ENCODE measurements at regions not wholly inside any gene's neighbourhood (a gene's known extent, or its start where the extent isn't known, plus 50 kb on each side); places are given as distances from the start of the nearest gene placed in this dataset.

DNA sequence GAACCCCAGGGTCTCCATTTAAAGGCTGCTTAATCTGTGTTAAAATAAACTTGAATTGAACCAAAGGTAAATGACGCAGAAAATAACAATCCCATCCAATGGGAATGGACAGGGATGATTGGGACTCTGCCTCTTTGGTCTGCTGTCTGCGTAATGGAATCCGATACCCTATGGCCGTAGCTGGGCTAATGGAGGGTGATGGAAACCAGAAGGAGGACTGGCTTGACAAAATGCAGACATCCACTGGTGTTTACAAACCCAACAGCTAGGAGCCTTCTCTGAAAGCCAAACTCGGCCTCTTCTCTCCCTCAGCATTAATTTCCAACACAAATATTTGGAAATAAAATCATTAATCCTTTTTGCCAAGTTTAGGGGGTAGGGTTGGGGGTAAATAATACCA is 162.2 kb upstream of the CHST15 start:
- Histone ChIP-seq H2BK5ac (ENCODE audit: low read length) (no peak overlapping the region), H4K91ac (ENCODE audit: low read depth, low read length, poor library complexity) (no peak overlapping the region), H3K4me2 (ENCODE audit: insufficient read depth, low read length, poor library complexity, severe bottlenecking) (no peak overlapping the region), H3K36me3 (replicated peaks in 1 of 2; ENCODE audit: control insufficient read depth in 2 of 2, insufficient read depth in 2 of 2, low read length in 2 of 2) (no peaks in the 10 kb centered on the region), H3K27ac (replicated peaks; ENCODE audit: low read length) (no peak overlapping the region), H3K4me1 (ENCODE audit: control insufficient read depth in 2 of 2, insufficient read depth in 1 of 2, low read depth in 1 of 2, low read length in 2 of 2) (no peaks in the 10 kb centered on the region), H2BK120ac (ENCODE audit: low read depth, low read length) (no peak overlapping the region), H3K23ac (ENCODE audit: low read depth, low read length, poor library complexity) (no peak overlapping the region), H3K14ac (ENCODE audit: low read length) (no peak overlapping the region), H3K9me3 (replicated peaks in 1 of 2; ENCODE audit: control insufficient read depth in 2 of 2, insufficient read depth in 1 of 2, low read depth in 1 of 2, low read length in 2 of 2) (peaks cover 0 to 2% of the 10 kb centered on the region in 2 donors), H3K27me3 (ENCODE audit: control insufficient read depth in 3 of 3, insufficient read depth in 3 of 3, low read depth in 1 of 3, low read length in 3 of 3) (no peaks in the 10 kb centered on the region), H2AFZ (ENCODE audit: low read length) (no peak overlapping the region), H2BK15ac (ENCODE audit: low read length) (no peak overlapping the region), H3K4ac (ENCODE audit: low read length) (no peak overlapping the region), H4K8ac (ENCODE audit: low read depth, low read length) (no peak overlapping the region), H3K18ac (ENCODE audit: low read length) (no peak overlapping the region), H3K9ac (ENCODE audit: low read depth, low read length, poor library complexity) (no peak overlapping the region), H2BK12ac (ENCODE audit: low read length) (no peak overlapping the region), H3K4me3 (ENCODE audit: low read length in 2 of 2) (no peak overlapping the region), H2AK5ac (ENCODE audit: low read depth, low read length) (no peak overlapping the region), H3K79me1 (ENCODE audit: low read depth, low read length) (no peaks in the 10 kb centered on the region)
- no peak for DNase-seq (ENCODE audit: low spot score)
- no CpG with 5 or more reads among the region's 5 CpGs for WGBS, 2 donors (ENCODE audit: extremely low coverage in 2 of 2, insufficient read length in 2 of 2, insufficient replicate concordance in 1 of 2)

DNA sequence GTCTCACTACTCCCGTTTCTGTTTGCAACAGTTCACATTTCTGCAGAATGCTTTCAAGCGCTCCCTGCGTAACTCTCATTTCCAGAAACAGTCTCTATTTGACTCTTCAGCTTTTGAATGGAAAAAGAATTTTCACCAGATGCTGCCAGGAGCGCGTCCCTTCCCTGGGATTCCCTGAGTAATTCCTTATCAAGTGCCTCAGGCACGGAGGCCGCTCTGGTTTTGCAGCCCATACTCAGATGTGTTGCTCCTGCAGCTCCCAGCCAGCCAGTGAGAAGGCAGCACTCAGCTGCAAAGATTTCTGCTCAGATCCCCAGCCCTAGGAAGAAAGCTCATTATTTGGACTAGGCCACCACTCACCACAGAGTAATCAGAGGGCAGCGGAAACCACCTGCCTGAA is 161.1 kb upstream of the CHST15 start:
- Histone ChIP-seq H3K27ac (replicated peaks; ENCODE audit: low read length) (no peak overlapping the region), H3K4ac (ENCODE audit: low read length) (no peak overlapping the region), H2BK12ac (ENCODE audit: low read length) (no peak overlapping the region), H2BK15ac (ENCODE audit: low read length) (no peak overlapping the region), H3K4me1 (ENCODE audit: control insufficient read depth in 2 of 2, insufficient read depth in 1 of 2, low read depth in 1 of 2, low read length in 2 of 2) (no peaks in the 10 kb centered on the region), H3K18ac (ENCODE audit: low read length) (no peak overlapping the region), H3K4me3 (ENCODE audit: low read length in 2 of 2) (no peak overlapping the region), H3K9me3 (replicated peaks in 1 of 2; ENCODE audit: control insufficient read depth in 2 of 2, insufficient read depth in 1 of 2, low read depth in 1 of 2, low read length in 2 of 2) (peaks cover 0 to 2% of the 10 kb centered on the region in 2 donors), H3K79me1 (ENCODE audit: low read depth, low read length) (no peaks in the 10 kb centered on the region), H3K23ac (ENCODE audit: low read depth, low read length, poor library complexity) (no peak overlapping the region), H3K9ac (ENCODE audit: low read depth, low read length, poor library complexity) (no peak overlapping the region), H2BK5ac (ENCODE audit: low read length) (no peak overlapping the region), H2AFZ (ENCODE audit: low read length) (no peak overlapping the region), H3K36me3 (replicated peaks in 1 of 2; ENCODE audit: control insufficient read depth in 2 of 2, insufficient read depth in 2 of 2, low read length in 2 of 2) (no peaks in the 10 kb centered on the region), H3K14ac (ENCODE audit: low read length) (no peak overlapping the region), H2AK5ac (ENCODE audit: low read depth, low read length) (no peak overlapping the region), H4K91ac (ENCODE audit: low read depth, low read length, poor library complexity) (no peak overlapping the region), H3K4me2 (ENCODE audit: insufficient read depth, low read length, poor library complexity, severe bottlenecking) (no peak overlapping the region), H2BK120ac (ENCODE audit: low read depth, low read length) (no peak overlapping the region), H4K8ac (ENCODE audit: low read depth, low read length) (no peak overlapping the region), H3K27me3 (ENCODE audit: control insufficient read depth in 3 of 3, insufficient read depth in 3 of 3, low read depth in 1 of 3, low read length in 3 of 3) (no peaks in the 10 kb centered on the region)
- no CpG with 5 or more reads among the region's 8 CpGs for WGBS, 2 donors (ENCODE audit: extremely low coverage in 2 of 2, insufficient read length in 2 of 2, insufficient replicate concordance in 1 of 2)
- no peak for DNase-seq (ENCODE audit: low spot score)

DNA sequence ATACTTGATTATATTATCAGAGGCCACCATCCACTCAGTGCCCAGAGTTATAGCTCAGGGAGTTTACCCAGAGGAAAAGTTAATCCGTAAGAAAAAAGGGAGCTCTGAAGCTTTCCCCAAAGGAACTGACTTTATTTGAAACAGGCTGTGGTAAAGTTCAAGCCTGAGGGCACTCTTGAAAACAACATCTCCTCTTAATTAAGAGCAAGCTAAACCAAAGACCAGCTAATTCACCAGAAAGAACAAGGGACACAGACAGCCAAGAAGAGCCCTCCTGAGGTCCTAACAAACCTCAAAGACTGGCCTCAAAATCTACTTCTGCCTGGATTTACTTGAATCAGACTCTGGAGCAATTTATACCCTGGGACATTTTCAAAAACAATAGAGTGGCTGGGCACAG is 159.6 kb upstream of the CHST15 start:
- no peak overlapping the region for H2BK15ac ChIP-seq (ENCODE audit: low read length)
- H3K27ac ChIP-seq (replicated peaks; ENCODE audit: low read length): no peak overlapping the region
- H3K4ac ChIP-seq (ENCODE audit: low read length): no peak overlapping the region
- no peak overlapping the region for H3K4me2 ChIP-seq (ENCODE audit: insufficient read depth, low read length, poor library complexity, severe bottlenecking)
- no peaks in the 10 kb centered on the region for H3K27me3 ChIP-seq (ENCODE audit: control insufficient read depth in 3 of 3, insufficient read depth in 3 of 3, low read depth in 1 of 3, low read length in 3 of 3)
- no peak overlapping the region for H3K4me3 ChIP-seq (ENCODE audit: low read length in 2 of 2)
- no peak overlapping the region for H2BK12ac ChIP-seq (ENCODE audit: low read length)
- DNase-seq (ENCODE audit: low spot score): no peak
- no peak overlapping the region for H4K8ac ChIP-seq (ENCODE audit: low read depth, low read length)
- H3K4me1 ChIP-seq (ENCODE audit: control insufficient read depth in 2 of 2, insufficient read depth in 1 of 2, low read depth in 1 of 2, low read length in 2 of 2): no peaks in the 10 kb centered on the region
- no peak overlapping the region for H3K23ac ChIP-seq (ENCODE audit: low read depth, low read length, poor library complexity)
- peaks cover 0 to 2% of the 10 kb centered on the region in 2 donors for H3K9me3 ChIP-seq (replicated peaks in 1 of 2; ENCODE audit: control insufficient read depth in 2 of 2, insufficient read depth in 1 of 2, low read depth in 1 of 2, low read length in 2 of 2)
- no peak overlapping the region for H2BK120ac ChIP-seq (ENCODE audit: low read depth, low read length)
- no peak overlapping the region for H3K14ac ChIP-seq (ENCODE audit: low read length)
- H3K9ac ChIP-seq (ENCODE audit: low read depth, low read length, poor library complexity): no peak overlapping the region
- no peak overlapping the region for H3K18ac ChIP-seq (ENCODE audit: low read length)
- no peak overlapping the region for H2AK5ac ChIP-seq (ENCODE audit: low read depth, low read length)
- no peak overlapping the region for H2BK5ac ChIP-seq (ENCODE audit: low read length)
- H3K36me3 ChIP-seq (replicated peaks in 1 of 2; ENCODE audit: control insufficient read depth in 2 of 2, insufficient read depth in 2 of 2, low read length in 2 of 2): no peaks in the 10 kb centered on the region
- no peaks in the 10 kb centered on the region for H3K79me1 ChIP-seq (ENCODE audit: low read depth, low read length)
- WGBS, 2 donors (ENCODE audit: extremely low coverage in 2 of 2, insufficient read length in 2 of 2, insufficient replicate concordance in 1 of 2): no CpG with 5 or more reads among the region's 1 CpG
- H2AFZ ChIP-seq (ENCODE audit: low read length): no peak overlapping the region
- H4K91ac ChIP-seq (ENCODE audit: low read depth, low read length, poor library complexity): no peak overlapping the region

DNA sequence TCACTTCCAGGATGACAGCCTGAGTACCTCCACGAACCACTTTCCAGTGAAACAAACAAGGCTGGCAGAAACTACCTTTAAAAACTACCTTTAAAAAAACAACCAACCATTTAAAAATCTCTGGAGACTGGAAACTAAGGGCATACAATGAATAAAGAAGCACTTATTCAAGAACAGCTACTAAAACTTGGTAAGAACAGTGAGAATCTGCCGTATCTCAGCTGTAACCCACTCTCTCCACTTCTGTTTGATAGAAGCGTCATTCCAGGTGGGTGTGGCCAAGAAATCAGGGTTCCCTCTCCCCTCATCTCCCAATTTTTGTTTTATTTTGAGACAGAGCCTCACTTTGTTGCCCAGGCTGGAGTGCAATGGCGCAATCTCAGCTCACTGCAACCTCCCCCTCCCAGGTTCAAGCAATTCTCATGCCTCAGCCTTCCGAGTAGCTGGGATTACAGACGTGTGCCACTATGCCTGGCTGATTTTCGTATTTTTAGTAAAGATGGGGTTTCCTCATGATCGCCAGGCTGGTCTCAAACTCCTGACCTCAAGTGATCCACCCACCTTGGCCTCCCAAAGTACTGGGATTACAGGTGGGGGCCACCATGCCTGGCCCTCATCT is 158.8 kb upstream of the CHST15 start:
- H2AK5ac ChIP-seq (ENCODE audit: low read depth, low read length): no peak overlapping the region
- no CpG with 5 or more reads among the region's 8 CpGs for WGBS, 2 donors (ENCODE audit: extremely low coverage in 2 of 2, insufficient read length in 2 of 2, insufficient replicate concordance in 1 of 2)
- no peak overlapping the region for H2BK120ac ChIP-seq (ENCODE audit: low read depth, low read length)
- no peak overlapping the region for H4K91ac ChIP-seq (ENCODE audit: low read depth, low read length, poor library complexity)
- H4K8ac ChIP-seq (ENCODE audit: low read depth, low read length): no peak overlapping the region
- H3K4ac ChIP-seq (ENCODE audit: low read length): no peak overlapping the region
- no peak for DNase-seq (ENCODE audit: low spot score)
- H3K23ac ChIP-seq (ENCODE audit: low read depth, low read length, poor library complexity): no peak overlapping the region
- no peak overlapping the region for H3K27ac ChIP-seq (replicated peaks; ENCODE audit: low read length)
- no peak overlapping the region for H2BK15ac ChIP-seq (ENCODE audit: low read length)
- H3K27me3 ChIP-seq (ENCODE audit: control insufficient read depth in 3 of 3, insufficient read depth in 3 of 3, low read depth in 1 of 3, low read length in 3 of 3): no peaks in the 10 kb centered on the region
- H3K9ac ChIP-seq (ENCODE audit: low read depth, low read length, poor library complexity): no peak overlapping the region
- no peaks in the 10 kb centered on the region for H3K79me1 ChIP-seq (ENCODE audit: low read depth, low read length)
- H2AFZ ChIP-seq (ENCODE audit: low read length): no peak overlapping the region
- H3K4me1 ChIP-seq (ENCODE audit: control insufficient read depth in 2 of 2, insufficient read depth in 1 of 2, low read depth in 1 of 2, low read length in 2 of 2): no peaks in the 10 kb centered on the region
- H3K18ac ChIP-seq (ENCODE audit: low read length): no peak overlapping the region
- H3K9me3 ChIP-seq (replicated peaks in 1 of 2; ENCODE audit: control insufficient read depth in 2 of 2, insufficient read depth in 1 of 2, low read depth in 1 of 2, low read length in 2 of 2): peaks cover 0 to 2% of the 10 kb centered on the region in 2 donors
- H3K4me3 ChIP-seq (ENCODE audit: low read length in 2 of 2): no peak overlapping the region
- no peak overlapping the region for H2BK12ac ChIP-seq (ENCODE audit: low read length)
- no peak overlapping the region for H3K4me2 ChIP-seq (ENCODE audit: insufficient read depth, low read length, poor library complexity, severe bottlenecking)
- H3K36me3 ChIP-seq (replicated peaks in 1 of 2; ENCODE audit: control insufficient read depth in 2 of 2, insufficient read depth in 2 of 2, low read length in 2 of 2): no peaks in the 10 kb centered on the region
- H3K14ac ChIP-seq (ENCODE audit: low read length): no peak overlapping the region
- no peak overlapping the region for H2BK5ac ChIP-seq (ENCODE audit: low read length)

Measured in neuronal stem cell (in vitro differentiated cells).